NCI-H345 (cell line): ENCODE measurements at regions not wholly inside any gene's neighbourhood (a gene's known extent, or its start where the extent isn't known, plus 50 kb on each side); places are given as distances from the start of the nearest gene placed in this dataset.

Source experiments
- DNase-seq: peaks from one replicate; lab custom pipeline; 2025; lab: John Stamatoyannopoulos, UW

DNA sequence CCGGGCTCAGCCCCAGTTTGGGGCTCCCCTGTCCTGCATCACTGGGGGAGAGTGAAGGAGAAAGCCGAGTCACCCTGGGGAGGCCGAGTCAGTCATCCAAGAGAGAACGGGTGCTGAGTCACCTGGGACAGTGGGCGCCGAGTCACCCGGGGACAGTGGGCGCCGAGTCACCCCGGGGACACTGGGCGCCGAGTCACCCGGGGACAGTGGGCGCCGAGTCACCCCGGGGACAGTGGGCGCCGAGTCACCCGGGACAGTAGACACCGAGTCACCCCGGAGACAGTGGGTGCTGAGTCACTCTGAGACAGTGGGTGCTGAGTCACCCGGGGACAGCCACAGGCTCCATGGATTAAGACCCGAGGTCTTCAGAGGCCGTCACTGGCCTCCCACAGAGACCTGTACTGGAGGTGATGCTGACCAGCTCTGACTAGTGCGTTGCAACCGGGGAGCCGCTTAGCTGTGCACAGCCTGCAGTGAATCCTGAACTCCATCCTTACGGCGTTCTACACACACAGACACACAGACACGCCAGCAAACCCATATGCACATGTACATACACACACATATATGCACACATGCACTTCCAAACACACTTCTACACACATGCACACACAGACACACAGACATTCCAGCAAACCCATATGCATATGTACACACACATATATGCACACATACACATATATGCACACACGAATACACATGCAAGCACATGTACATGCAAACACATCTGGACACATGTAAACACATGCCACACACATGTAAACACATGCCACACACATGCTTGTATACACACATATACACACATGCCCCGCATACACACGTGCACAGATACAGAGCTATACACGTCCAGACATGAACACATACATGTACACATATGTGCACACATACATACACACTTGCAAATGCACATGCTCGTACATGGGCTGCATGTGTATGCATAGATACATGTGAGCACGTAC is 64.9 kb upstream of the GALNT9 start:
- DNase-seq: no peak

DNA sequence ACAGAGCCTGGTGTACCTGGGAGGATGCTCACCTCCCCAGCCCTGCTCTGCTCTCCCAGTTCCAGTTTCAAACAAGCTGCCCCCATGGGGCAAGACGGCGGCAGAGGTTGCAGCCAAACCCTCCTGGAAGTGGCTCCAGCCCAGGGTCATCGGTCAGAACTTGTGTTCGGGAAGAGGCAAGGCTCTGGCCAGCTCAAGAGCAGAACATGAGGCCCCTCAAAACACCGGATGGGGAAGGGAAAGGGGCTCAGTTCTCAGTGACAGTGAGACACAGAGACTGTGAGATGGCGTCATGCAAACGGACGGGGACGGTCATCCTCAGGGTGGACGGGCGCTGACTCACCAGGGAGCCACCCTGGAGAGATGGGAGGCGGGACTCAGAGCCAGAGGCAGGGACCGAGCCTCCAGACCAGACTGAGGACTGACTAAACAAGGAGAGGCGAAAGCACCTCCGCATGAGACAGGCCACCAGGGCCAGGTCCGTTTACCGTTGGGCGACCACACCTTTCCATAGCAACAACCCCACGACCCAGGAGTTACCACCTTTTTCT is 63.9 kb upstream of the GALNT9 start:
- DNase-seq: no peak

DNA sequence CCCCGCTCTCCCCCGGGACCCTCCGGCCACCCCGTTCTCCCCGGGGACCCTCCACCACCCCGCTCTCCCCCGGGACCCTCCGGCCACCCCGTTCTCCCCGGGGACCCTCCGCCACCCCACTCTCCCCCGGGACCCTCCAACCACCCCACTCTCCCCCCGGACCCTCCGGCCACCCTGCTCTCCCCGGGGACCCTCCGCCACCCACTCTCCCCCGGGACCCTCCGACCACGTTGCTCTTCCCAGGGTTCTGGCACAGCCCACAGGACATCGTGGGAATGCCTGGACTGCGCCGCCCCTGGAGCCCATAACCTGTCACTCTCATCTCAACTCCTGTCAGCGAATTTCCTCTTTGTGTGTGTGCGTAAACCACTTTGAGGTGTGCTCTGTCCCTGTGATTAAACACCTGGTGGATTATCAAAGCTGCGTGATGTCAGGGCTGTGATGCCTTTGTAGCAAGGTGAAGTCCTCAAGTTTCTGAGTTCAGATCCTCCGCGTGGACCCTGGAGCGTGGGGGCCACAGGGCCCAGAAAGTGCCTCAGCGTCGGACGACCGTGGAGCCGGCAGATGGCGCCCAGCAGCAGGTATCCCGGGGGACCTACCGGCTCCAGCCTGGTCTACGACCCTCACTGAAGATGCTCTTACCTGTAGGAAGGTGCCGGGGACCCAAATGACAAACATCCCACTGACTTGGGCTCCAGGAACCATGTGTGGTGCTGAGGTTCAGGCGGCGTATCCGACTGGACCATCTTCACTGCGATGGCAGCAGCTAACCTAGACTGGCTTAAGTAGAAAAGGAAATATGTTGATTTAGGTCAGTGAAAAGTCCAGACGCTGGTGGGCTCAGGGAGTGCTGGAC is 63.2 kb upstream of the GALNT9 start:
- DNase-seq: no peak

DNA sequence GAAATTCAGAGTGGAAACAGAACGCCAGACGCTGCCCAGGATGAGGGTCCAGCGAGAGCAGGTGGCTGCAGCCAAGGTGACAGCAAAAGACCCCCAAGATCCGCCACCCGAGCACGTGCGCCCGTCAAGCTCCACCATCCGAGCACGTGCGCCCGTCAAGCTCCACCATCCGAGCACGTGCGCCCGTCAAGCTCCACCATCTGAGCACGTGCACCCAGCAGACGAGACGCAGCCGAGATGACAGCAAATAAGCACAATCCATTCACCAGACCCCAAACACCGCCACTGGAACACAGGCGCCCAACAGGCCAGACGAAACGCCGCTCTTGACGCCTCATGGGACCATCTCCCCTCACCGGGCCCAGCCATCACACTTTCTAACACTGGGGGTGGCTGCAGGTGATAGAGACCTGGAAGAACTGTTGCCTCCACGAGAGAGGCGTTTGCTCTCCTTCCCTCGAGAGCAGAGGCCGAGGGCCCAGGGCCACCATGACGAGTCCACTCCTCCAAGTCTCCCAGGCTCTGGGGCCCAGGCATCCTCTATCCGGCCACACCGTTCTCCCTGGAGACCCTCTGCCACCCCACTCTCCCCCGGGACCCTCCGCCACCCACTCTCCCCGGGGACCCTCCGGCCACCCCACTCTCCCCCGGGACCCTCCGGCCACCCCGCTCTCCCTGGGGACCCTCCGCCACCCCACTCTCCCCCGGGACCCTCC is 62.1 kb upstream of the GALNT9 start:
- no peak for DNase-seq

DNA sequence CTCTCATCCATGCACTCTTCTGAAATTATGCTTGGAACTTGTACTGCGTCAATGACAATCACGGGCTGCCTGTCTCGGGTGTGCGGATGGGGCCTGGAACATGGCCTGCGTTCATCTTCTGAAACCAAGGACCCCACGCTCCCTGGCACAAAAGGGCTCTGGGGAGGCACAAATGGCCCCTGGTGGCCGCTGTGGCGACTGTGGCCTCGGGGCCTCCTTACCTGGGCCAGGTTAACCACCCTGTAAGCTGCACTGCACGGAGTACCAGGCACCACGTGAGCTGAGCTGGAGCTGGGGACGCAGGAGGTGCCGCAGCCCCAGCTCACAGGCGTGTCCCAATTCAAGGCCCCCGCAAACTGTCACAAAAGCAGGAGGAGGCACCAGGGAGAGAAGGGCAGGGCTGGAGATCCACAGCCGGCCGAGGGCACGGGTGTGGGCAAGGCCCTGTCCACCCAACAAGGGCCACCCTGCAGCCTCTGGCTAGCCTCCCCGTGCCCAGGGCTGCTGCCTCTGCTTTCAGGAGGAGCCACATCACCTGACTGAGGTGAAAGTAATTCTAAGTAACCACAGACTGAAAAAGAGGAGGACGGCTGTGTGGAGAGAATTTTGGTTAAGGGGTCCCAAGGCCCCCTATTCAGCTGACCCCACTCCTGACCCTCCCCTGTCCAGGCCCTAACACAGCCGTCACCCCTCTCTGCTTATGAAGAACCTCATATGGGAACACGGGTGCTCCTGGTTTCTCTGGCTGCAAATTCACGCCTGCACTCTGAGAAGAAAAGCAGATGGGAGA is 61.1 kb upstream of the GALNT9 start:
- DNase-seq: no peak

DNA sequence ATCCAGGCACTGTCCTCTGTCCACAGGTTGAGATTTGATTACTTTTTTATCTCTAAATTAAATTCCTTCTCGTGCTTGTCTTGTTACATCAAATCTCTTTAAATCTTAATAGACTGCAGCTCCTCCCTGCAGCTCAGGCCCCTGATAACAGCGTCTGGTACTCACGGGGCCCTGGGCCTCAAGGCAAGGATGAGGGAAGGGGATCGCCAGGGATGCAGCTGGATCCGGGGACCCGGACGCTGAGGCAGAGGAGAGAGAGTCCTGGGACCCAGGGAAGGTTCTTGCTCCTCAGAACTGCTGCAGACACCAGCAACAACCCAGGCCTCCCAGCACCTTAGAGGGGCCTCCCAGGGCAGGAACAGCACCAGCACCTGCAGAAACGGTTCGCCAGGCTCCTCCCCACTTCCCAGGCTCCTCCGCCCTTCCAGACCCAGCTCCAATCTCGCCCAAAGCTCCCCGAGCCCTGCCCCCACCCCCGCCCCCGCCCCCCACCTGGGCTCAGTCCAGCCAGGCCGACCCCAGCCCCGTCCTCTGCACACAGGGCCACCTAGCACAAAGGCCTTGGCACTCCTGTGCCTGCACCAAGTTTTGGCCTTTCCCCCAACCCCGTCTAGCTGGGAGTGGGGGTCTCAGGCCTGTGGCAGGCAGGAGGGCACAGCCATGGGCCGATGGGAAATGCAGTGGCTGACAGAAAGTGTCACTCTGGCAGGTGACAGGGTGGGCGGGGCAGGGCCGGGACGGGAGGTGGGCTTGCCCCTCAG is 60.3 kb upstream of the GALNT9 start:
- no peak for DNase-seq

DNA sequence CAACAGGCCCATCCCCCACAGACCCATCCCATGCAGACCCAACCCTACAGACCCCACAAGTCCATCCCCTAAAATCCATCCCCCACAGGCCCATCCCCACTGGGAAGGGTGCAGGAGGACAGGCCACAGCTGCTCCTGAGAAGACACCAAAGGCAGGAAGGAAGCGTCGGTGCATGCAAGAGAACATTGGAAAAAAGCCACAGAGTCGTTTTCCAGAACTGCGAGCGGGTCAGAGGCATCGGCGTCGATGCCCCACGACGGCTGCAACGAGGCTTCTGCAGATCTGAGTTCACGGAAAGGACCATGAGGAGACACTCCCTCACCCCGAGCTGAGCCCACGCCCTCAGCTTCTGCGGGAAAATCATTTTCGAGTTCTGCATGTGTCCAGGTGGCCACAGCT is 59.6 kb upstream of the GALNT9 start:
- no peak for DNase-seq

DNA sequence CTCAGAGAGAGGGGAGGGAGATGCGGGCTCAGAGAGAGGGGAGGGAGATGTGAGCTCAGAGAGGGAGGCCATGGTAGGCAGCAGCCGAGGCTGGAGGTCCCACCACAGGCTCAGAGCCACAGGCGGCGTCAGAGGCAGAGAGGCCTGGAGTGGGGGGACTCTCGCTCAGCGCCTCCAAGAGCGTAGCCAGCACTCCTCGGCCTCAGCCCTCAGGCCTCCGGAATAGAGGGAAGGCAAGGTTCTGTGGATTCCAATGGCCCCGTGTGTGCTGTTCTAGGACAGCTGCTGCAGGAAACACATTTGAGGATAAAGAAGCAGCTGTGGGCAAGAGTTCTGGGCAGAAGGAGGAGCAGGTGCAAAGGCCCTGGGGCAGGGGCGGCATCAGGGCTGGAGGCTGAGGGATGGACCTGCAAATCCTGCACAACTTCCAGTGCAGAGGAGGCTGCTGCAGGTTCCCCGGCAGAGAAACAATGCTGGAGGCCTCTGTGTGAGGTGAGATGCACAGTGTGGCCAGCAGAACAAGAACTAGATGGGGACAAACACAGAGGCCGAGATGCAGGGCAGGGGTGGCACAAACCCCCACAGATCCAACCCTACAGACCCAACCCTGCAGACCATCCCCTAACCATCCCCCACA is 59.1 kb upstream of the GALNT9 start:
- no peak for DNase-seq

DNA sequence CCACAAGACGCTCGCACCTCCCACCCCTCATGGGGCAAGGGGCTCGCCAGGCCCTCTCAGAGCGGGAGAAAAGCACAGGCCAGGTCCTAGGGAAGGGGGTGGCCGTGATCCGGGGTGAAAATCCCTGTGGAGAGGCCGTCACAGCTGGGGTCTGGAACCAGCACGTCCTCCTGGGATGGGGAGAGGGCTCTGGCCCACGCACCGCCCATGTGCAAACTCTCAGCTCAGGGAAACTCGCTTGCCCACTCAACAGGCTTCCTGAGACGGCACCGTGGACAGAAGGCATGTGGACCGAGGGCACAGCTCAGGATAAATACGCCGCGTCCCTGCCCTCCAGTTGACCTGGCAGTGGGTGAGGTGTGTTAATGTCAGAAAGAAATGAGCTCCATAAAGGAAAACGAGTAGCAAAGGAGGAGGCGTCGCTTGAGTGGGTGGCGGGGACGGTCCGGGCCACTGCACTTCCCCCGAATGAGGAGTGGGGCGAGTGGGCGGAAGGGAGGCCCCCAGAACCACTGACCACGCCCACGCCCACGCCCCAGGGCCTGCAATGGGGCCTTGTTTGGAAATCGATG is 57.6 kb upstream of the GALNT9 start:
- DNase-seq: no peak

DNA sequence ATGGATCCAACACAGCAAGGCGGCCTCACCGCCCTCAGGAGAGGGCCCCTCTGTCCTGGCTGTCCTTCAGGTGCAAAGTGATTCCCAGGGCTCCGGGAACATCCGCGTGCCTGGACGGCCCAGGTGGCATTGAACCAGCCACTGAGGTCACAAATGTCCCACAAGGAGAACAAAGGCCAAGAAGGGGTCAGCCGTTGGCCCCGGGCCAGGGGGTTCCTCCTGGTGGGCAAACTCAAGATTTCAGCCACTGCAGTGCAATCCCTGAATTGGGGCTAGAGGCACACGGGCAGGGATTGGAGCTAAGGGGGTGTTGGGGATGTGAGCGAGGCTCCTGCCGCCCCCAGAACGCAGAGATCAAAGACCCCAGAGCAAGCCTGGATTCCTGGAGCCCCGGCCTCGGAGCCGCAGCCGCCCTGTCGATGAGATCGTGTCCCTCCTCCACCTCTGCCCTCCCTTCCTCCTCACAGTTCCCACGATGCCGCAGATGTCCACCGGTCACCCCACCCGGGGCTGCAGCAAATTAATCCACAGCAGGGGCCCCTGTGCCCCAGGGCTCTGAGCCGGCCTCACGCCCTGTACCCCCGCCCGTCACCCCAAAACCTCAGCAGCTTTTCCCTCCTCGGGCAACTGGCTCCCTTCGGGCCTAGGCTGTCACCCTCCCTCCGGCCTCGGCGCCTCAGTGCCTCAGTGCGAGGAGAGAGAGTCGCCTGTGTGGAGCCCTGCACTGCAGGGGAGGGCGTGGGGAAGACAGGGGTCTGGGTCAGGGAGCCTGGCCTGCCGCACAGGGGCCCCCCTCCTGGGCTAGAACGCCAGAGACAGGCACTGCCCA is 56.7 kb upstream of the GALNT9 start:
- DNase-seq: no peak

DNA sequence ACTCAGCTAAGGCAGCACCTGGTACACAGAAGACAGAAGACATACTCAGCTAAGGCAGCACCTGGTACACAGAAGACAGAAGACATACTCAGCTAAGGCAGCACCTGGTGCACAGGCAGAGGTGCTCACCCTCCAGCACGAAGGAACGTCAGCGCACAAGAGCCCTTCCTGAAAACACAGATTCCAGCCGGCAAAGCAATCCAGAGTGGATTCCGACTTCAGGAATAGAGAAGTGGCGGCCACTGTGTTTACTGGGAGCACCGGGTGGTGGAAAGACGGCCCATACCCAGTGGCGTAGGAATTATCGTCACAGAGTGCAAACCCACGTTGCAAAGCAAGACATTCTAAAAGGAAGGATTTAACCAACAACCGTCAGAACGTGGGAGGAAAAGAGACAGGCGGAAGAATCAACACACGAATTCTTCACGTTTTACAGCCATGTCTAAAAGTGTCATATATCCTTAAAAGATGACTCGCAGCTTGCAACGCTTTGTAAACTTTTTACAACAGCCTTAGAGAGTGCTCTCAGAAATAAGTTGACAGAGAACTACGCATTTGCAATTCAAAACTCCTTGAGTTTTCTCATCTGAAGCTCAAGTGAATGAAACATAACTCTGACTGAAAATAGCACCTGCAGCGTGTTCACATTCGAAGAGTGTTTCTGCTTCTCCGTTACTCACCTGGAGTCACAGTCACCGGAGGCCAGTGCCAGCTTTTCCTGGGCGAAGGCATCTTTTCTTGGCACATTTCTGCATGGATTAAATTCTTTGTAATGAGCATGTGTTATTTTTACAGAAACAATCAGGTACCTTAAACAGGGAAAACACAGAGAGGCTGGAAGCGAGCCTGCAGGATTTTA is 55.8 kb upstream of the GALNT9 start:
- DNase-seq: no peak

DNA sequence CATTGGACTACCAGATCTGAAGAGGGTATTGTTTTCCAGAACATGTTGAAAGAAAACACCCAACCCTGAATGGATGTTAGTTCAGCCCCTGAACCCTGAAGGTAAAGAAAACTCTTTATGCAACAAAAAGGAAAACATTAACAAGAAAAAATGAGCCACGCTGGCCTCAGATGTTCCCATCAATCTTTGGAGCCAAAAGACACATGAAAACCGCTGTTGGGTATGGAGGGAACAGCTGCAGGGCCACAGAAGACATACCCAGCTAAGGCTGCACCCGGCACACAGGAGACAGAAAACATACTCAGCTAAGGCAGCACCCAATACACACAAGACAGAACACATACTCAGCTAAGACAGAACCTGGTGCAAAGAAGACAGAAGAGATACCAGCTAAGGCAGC is 51.3 kb upstream of the GALNT9 start:
- no peak for DNase-seq

DNA sequence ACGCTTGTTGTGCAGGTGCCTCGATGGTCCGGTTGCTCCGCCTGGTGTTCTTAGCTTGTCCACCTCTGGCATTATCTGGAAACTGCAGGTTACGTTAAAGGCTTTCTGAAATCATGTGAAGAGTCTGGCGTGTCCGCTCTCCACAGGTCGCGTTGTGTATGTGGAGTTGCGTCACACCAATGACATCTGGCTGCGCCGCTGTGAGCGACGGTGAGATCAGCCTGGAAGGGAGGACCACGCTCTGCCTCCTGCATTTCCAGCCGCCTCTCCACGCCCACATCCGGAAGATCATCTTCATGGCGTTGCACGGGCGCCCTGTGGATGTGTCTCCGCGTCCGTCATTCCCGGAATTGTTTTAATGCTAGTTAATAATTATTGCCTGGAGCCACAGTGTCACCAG is 50.6 kb upstream of the GALNT9 start:
- no peak for DNase-seq

DNA sequence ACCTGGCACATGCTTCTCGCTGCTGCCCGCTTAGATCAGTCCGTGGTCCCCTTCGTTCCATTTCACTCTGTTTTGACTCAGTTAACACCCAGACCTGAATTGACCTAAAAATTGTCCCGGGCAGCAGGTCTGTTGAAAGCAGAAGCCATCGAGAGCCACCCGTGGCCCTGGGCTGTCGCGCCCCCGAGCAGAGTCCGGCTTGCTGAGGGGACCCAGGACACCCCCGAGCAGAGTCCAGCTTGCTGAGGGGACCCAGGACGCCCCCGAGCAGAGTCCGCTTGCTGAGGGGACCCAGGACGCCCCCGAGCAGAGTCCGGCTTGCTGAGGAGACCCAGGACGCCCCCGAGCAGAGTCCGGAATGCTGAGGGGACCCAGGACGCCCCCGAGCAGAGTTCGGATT is 50.2 kb upstream of the GALNT9 start:
- DNase-seq: no peak
